C4-2B (cell line): ENCODE measurements at regions not wholly inside any gene's neighbourhood (a gene's known extent, or its start where the extent isn't known, plus 50 kb on each side); places are given as distances from the start of the nearest gene placed in this dataset.

Source experiments
- CTCF ChIP-seq: fragments of 450-650 bp; conservative IDR thresholded peaks from 2 replicates; pipeline ENCODE4 v1.5.1; 2017; ENCODE audit warnings: mild to moderate bottlenecking
- ZFX ChIP-seq: fragments of 450-650 bp; IDR thresholded peaks from 2 replicates; pipeline ENCODE4 v1.6.1; 2017

GRCh38 chr18:5625076-5625475 is 81.3 kb upstream of the EPB41L3 start:
- TF ChIP-seq CTCF = no peak
- TF ChIP-seq ZFX = no peak
